B cell (primary cell): ENCODE measurements at regions not wholly inside any gene's neighbourhood (a gene's known extent, or its start where the extent isn't known, plus 50 kb on each side); places are given as distances from the start of the nearest gene placed in this dataset.

Source experiments
- CTCF ChIP-seq: fragments of 200-600 bp; IDR thresholded peaks from one replicate; pipeline ENCODE4 v1.8.0; 2022; ENCODE audit warnings: antibody characterized with exemption, mild to moderate bottlenecking
- EZH2 ChIP-seq: IDR thresholded peaks from 2 replicates; pipeline ENCODE4 v1.6.1; 2012; ENCODE audit warnings: borderline replicate concordance, low read depth, mild to moderate bottlenecking, moderate library complexity, low read length; ENCODE audit not compliant: insufficient read depth, poor library complexity, severe bottlenecking

GRCh38 chr12:46471404-46471803 lies 98.8 kb upstream of the SLC38A2 start:
- TF ChIP-seq CTCF (no peak), EZH2 (no peak)
